GM19193 (cell line): ENCODE measurements at regions not wholly inside any gene's neighbourhood (a gene's known extent, or its start where the extent isn't known, plus 50 kb on each side); places are given as distances from the start of the nearest gene placed in this dataset.

Experiments
- POLR2A ChIP-seq: IDR thresholded peaks from 4 replicates; pipeline ENCODE4 v1.6.1; 2011; ENCODE audit not compliant: insufficient read depth, insufficient read length; ENCODE audit errors: extremely low read depth

DNA sequence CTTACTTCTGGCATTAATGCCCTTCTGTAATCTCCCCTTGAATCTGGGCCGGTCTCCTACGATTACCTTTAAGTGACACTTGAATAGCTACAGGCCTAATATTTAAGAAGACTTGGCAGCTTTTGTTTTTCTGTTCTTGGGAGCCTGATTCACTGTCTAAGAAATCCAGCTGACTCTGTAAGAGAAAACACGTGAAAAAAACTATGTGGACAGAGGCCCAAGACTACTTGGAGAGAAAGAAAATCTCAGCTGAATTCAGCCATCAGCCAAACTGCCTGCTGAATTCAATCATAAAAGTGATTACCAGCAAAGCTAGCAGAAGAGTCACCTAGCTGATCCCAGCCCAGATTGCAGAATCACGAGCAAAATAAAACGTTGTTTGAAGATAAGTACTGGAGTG is 521.2 kb downstream of the MID1IP1 start:
- no peak for TF ChIP-seq POLR2A

DNA sequence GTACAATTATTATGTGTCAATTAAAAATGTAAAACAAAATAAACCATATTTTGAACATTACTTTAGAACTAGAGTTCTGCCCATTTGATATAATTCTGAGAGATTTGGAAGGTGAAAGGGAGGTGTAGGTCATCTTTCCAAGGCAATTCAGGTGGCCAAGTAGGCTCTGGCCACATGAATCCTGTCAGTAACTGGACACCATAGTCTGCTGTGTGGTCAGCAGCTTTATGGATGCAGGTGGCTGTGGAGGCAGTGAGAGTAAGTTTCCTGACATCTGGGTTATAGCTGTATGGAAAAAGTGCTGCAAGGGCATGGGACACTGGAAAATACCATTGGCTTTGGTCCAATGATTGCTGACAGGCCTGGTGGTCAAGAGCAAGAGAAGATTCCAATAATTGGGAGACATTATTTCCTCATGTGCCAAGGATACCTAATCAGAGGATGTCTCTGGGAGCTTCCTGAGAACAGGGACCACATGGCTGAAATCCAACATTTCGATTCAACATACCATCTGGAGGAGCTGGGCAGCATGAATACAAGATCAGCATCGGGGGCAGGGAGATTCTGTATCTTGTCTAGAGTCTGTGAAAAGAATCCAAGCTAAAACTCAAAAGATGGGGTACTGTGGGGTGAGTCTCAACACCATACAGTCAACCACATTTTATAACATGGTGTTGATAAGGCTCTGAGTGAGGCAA is 523.1 kb downstream of the MID1IP1 start:
- TF ChIP-seq POLR2A = no peak

DNA sequence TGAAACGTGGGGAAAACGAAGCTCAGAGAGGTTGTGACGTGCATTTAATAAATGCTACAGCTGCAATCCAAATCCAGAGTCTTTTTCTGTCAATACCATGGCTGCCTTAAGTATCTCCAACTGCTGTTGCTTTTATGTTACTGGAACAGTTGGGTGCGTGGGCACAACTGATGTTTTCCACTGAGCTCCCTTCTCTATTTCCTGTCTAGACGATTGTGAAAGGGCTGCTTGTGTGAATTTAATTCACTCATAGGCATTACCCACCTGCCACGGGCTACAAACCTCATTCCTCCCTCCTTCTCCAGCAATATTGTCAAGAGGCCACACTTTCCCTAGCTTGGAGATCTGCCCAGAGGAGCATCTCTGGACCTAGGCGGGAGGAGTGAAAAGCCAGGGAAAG is 526.0 kb downstream of the MID1IP1 start:
- no peak for TF ChIP-seq POLR2A

- no peak for TF ChIP-seq POLR2A
These were observed 526.4 kb downstream of the MID1IP1 start for GRCh38 chrX:39327705-39328104.

DNA sequence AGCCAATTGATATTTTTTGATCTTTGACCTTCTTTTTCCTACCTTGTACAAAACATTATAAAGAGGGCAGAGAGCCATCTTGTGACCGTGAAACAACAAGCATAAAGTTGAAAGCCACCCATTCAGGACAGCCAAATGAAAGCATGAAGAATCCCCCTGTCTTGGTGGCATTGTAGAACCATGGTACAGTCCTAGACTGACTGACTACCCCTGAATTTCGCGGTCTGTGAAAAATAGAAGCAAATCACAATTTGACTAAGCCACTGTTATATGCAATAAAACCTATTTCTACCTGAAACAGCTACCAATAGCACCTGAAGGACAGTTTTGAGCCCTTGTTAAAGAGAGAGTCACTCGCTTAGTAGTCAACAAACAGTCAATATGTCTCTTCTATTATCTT is 527.4 kb downstream of the MID1IP1 start:
- no peak for TF ChIP-seq POLR2A

DNA sequence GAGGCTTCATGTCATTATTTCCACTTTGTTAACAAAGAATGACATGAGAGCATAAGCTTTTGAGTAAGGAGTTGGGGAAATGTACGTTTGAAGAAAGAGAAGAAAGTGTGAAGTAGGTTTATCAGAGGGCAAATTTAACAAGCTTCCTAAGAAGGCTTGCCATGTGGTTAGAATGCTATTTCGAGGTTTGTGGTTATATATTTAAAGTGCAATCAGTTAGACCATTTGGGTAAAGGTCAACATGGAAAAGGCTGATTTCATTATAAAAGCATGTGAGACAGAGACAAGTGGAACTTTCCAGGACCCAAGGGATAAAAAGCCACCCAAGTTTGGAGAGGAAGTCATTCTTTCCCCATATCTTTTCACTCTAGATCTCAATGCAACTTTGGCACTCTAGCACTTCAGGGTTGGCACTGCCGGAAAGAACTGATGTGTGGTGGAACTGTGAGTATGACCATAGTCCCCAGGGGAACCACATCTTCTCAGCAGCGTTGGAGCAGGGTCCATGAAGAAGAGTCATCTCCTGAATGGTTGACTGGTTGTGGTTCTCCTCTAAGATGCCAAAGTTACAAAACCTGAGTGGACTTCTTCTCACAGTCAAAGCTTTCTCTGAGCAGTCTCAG is 529.9 kb downstream of the MID1IP1 start:
- no peak for TF ChIP-seq POLR2A

DNA sequence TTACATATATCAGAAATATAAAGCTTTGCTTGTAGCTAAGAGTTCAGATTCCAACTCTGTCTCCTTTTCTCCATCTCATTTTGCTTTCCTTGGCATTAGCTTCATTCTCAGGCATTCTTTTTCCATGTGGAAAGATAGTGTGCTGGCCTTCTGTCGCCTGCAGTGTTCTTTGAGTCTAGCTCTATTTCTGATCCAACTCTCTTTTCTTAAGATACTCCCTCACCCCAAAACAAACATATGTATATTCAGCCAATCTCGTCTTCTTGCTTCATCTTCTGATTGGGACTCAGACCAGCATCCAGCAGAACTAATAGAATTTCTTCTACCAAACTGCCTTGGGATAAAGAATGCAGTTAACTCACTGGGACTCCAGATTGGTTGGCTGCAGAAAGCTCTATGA is 532.2 kb downstream of the MID1IP1 start:
- TF ChIP-seq POLR2A = no peak

- TF ChIP-seq POLR2A = no peak
These were observed 534.4 kb downstream of the MID1IP1 start for GRCh38 chrX:39335513-39336235.

DNA sequence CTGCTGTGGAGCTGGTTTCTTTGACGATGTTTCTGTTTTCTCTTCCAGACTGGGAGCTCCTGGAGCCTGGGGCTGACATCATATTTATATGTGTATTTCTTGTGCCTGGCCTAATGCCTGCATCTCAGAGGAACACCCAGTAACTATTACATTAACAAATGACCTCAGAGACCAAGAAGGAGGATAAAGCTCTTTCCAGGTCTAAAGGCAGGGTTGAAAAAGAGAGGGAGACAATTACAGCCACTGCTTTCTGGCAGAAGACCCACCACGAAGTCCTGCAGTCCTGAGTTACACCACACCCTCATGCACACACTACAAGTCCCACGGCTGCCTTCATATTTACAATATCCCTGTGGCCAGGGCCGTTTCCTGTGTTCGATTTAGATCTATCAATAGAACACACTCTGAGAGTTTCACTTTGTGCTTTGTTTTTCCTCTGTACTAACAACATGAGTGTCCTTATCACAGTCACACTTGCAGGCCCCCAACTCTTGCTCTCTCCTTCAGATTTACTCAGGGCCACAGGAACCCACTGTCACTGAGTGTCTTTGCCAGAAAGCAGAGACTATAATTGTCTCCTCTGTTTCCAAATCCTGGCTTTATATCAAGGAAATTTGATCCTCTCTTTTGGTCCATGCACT is 535.5 kb downstream of the MID1IP1 start:
- no peak for TF ChIP-seq POLR2A

GRCh38 chrX:39337451-39337850 is 536.2 kb downstream of the MID1IP1 start:
- TF ChIP-seq POLR2A = no peak

DNA sequence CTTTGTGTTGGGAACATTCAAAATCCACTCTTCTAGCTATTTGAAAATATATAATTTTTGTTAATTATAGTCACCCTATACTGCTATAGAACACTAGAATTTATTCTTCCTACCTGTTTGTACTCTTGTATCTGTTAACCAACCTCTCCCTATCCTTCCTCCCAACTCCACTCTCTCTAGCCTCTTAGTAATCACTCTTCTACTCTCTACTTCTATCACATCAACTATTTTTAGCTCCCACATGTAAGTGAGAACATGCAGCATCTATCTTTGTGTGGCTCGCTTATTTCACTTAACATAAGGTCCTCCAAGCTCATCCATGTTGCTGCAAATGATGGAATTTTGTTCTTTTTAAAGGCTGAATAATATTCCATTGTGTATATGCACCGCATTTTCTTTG is 537.3 kb downstream of the MID1IP1 start:
- TF ChIP-seq POLR2A = no peak

- TF ChIP-seq POLR2A = no peak
These were observed 555.0 kb downstream of the MID1IP1 start for GRCh38 chrX:39356119-39356807.

- TF ChIP-seq POLR2A = no peak
These were observed 558.8 kb downstream of the MID1IP1 start for GRCh38 chrX:39360101-39360500.

DNA sequence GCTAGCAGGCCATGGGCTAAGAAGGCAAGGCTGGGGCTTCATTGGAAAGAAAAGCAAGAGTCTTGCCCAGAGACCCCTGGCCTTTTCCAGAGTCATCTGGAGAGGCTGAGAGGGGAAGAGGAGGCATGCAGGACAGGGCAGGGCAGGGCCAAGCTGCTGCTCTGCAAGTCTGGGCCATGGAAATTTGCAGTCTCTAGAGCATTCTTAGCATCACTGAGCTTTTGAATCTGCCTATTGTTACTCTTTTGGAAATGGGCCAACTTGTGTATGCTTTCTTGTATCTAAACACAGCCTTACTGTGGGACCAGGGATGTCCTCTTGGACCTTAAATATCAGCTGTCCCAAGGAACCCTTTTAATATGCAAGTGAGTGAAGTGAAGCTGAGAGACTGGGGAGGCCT is 560.5 kb downstream of the MID1IP1 start:
- TF ChIP-seq POLR2A = no peak

- TF ChIP-seq POLR2A = no peak
These were observed 566.2 kb downstream of the MID1IP1 start for GRCh38 chrX:39367416-39367815.

GRCh38 chrX:39372115-39372514 is 570.9 kb downstream of the MID1IP1 start:
- no peak for TF ChIP-seq POLR2A

DNA sequence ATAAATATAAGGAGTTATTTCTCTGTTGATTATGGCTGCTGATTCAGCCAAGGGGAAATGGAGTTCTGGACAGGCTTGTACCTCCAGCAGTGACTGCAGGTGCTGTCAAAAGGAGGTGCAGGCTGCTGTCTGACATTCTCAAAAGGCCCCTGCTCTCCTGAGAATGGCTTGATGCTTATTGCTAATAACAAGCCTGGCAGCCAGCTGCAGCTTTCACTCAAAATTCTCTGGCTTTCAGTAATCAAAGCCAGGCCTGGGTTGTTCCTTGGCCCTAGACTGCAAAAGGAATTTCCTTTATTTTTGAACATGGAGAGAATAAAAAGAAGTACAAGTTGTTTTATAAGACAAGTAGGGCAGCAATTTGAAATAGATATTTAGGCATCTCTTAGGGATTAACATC is 575.9 kb downstream of the MID1IP1 start:
- no peak for TF ChIP-seq POLR2A
